Activated naive CD4-positive, alpha-beta T cell treated with anti-CD3 and anti-CD28 coated beads for 36 hours (primary cell): ENCODE measurements at regions not wholly inside any gene's neighbourhood (a gene's known extent, or its start where the extent isn't known, plus 50 kb on each side); places are given as distances from the start of the nearest gene placed in this dataset.

ENCODE experiments used
- CTCF ChIA-PET: fragments of 350-600 bp; sonication (Branson Sonifier 250); formaldehyde crosslinking; loops from one replicate; lab custom pipeline; 2021; ENCODE audit warnings: antibody characterized with exemption; lab: Charles Lee
- DNase-seq: peaks from one replicate; pipeline ENCODE4 v3.0.0-alpha.2; 2020
- H3K27ac Mint-ChIP-seq: one replicate; pipeline ENCODE4 v1.8.0; 2021; ENCODE audit warnings: mild to moderate bottlenecking, mixed read lengths
- H3K27me3 Mint-ChIP-seq: one replicate; pipeline ENCODE4 v1.8.0; 2021; ENCODE audit warnings: low read depth, mixed read lengths
- H3K36me3 Mint-ChIP-seq: one replicate; pipeline ENCODE4 v1.8.0; 2021; ENCODE audit warnings: low read depth, mixed read lengths
- H3K4me1 Mint-ChIP-seq: one replicate; pipeline ENCODE4 v1.8.0; 2021; ENCODE audit warnings: low read depth, mixed read lengths
- H3K4me3 Mint-ChIP-seq: one replicate; pipeline ENCODE4 v1.8.0; 2021; ENCODE audit warnings: mild to moderate bottlenecking, moderate library complexity, mixed read lengths
- H3K9me3 Mint-ChIP-seq: one replicate; pipeline ENCODE4 v1.8.0; 2021; ENCODE audit warnings: mixed read lengths
- intact Hi-C: fragments of 100-400 bp; cut with micrococcal nuclease; formaldehyde crosslinking; loops from one replicate; pipeline ENCODE4 v1.15.1; 2023

DNA sequence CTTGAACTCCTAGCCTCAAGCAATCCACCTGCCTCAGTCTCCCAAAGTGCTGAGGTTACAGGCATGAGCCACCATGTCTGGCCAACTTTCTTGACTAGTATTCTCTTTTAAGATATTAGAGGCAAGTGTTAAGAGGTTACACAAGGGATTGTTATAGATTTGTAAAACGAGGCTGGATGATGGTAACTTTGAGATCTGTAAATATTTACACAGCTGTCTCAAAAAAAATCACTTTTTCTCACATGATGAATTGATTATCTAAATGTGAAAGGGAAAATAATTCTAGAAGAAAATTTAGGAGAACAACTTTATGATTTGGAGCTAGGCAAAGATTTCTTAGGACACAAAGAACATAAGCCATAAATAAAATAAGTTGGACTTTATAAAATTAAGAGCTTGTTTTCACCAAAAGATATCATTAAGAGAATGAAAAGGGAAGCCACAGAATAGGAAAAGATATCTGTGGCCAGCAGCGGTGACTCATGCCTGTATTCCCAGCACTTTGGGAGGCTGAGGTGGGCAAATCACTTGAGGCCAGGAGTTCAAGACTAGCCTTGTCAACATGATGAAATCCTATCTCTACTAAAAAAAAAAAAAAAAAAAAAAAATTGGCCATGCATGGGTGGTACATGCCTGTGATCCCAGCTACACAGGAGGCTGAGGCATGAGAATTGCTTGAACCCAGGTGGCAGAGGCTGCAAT, 77.4 kb downstream of the BBS10 start:
- DNase-seq: no peak
- Mint-ChIP-seq H3K27me3 (peaks cover 9% of the 10 kb centered on the region), H3K4me1 (peaks cover 12% of the 10 kb centered on the region), H3K9me3 (no peaks in the 10 kb centered on the region), H3K4me3 (no peak overlapping the region), H3K27ac (no peak overlapping the region), H3K36me3 (no peaks in the 10 kb centered on the region)
- intact Hi-C loops: loop anchor here (5.0 kb wide), 1 partner anchor 286 kb away; the partner anchor contains the start of gene OSBPL8
- CTCF ChIA-PET: interaction anchor here (1.4 kb wide), 1 partner anchor 15 kb away, joined by 3 read pairs; no protein-coding TSS in a partner anchor

DNA sequence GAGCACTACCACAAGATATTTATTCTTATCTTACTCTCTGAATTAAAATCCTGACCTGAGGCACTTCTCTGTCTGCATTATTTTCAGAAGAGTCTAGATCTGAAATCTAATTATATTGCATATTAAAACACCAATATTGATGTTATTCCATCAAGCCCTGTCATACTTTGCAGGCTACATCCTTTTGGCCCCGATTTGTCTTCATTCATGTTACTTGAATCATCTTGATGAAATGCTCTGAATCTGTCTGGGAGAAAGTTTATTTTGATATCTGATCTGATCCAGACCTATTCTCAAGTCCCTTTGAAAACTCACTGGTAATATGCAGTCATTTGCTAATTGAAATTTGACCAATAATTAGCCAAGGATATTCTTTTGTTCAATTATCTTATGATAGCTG, 79.9 kb downstream of the BBS10 start:
- CTCF ChIA-PET: no interaction called here
- Mint-ChIP-seq H3K36me3 (no peaks in the 10 kb centered on the region), H3K4me1 (no peaks in the 10 kb centered on the region), H3K9me3 (no peaks in the 10 kb centered on the region), H3K27me3 (peaks cover 12% of the 10 kb centered on the region), H3K27ac (no peak overlapping the region), H3K4me3 (no peak overlapping the region)
- DNase-seq: no peak
- intact Hi-C loops: no loop called here

DNA sequence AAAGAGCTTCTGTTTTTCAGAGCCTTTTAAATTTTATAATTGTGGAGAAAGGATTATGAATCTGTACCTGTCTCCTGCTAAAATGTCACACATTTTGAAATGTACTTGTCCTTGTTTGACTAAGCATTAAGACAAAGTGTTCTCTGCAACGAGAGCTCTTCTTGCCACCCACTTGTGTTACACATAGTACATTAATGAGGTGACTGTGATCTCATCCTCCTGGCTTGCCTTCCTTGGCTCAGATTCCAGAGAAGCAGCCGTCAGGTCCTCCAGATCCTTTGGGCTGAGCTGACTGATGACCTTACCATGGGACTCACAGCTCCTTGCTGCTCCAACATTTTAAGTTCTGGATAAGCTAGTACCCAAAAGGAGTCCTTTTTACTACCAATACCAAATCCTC, 81.4 kb downstream of the BBS10 start:
- CTCF ChIA-PET: no interaction called here
- DNase-seq: no peak
- intact Hi-C loops: loop anchor here (1.0 kb wide), 1 partner anchor 8 kb away; no protein-coding TSS in a partner anchor
- no peaks in the 10 kb centered on the region for H3K36me3 Mint-ChIP-seq
- no peaks in the 10 kb centered on the region for H3K9me3 Mint-ChIP-seq
- H3K27ac Mint-ChIP-seq: no peak overlapping the region
- no peaks in the 10 kb centered on the region for H3K4me1 Mint-ChIP-seq
- H3K4me3 Mint-ChIP-seq: no peak overlapping the region
- peaks cover 16% of the 10 kb centered on the region for H3K27me3 Mint-ChIP-seq

DNA sequence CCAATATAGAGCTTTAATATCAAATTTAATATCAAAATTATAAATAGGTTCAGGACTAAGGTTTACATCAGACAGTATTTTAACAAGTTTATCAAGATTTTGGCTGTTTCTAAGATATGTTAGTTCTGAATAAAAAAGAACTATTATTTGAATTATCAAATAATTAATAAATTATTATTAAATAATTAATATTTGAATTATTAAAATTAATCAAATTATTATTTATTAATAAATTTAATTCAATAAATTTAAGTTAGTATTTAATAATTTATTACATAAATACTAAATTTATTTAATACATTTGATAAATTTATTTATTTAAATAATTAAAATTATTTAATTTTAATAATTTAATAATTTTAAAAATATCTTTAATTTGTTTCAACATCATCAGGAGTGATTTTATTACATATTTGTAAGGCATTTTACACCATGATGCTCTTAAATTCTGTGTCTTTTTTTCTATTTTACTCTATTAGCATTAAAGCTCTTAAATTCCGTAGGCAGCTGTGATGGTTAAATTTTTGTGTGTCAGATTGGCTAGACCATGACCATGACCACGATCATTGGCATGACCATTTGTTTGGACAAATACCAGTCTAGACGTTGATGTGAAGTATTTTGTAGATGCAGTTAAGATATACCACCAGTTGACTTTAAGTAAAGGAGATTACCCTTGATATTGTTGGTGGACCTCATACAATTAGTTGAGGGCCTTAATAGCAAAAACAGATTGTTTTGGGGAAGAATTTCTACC, 82.6 kb downstream of the BBS10 start:
- no peak for DNase-seq
- Mint-ChIP-seq H3K9me3 (no peaks in the 10 kb centered on the region), H3K36me3 (no peaks in the 10 kb centered on the region), H3K4me1 (no peaks in the 10 kb centered on the region), H3K27me3 (peaks cover 16% of the 10 kb centered on the region), H3K4me3 (no peak overlapping the region), H3K27ac (no peak overlapping the region)
- intact Hi-C loops: loop anchor here (1.0 kb wide), 1 partner anchor 9 kb away; no protein-coding TSS in a partner anchor
- CTCF ChIA-PET: no interaction called here

DNA sequence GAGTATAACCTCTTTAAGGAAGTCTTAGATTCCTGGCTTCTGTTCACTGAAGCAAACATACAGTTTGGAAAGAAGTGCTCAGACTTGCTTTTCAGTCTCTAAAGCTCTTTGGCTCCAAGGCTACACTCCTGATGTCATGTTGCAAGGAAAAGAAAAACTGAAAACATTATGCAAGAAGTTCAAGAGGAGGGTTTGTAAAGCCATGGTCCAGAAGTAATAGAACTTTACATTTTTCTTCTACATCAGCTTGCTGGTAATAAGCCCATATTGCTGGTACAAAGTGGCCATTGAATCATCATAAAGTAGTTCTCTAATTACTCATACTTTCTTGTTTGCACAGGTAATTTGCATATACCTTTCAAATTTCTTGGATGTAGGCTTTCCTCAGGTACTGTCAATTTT, 83.6 kb downstream of the BBS10 start:
- intact Hi-C loops: no loop called here
- Mint-ChIP-seq H3K27me3 (peaks cover 16% of the 10 kb centered on the region), H3K4me1 (peaks cover 5% of the 10 kb centered on the region), H3K9me3 (no peaks in the 10 kb centered on the region), H3K36me3 (no peaks in the 10 kb centered on the region), H3K4me3 (no peak overlapping the region), H3K27ac (no peak overlapping the region)
- no peak for DNase-seq
- CTCF ChIA-PET: no interaction called here

DNA sequence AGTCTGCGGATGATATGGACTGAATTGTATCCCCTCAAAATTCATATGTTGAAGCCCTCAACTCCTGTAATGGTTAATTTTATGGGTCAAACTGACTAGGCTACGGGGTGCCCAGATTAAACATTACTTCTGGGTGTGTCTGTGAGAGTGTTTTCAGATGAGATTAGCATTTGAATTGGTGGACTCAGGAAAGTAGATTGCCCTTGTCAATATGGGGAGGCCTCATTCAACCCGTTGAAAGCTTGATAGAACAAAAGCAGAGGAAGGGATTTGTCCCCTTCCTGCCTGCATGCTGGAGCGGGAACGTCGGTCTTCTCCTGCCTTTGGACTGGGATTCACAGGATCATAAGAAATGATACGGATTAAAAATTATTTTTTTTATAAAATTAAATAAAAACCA, 84.5 kb downstream of the BBS10 start:
- no peak overlapping the region for H3K27ac Mint-ChIP-seq
- peaks cover 16% of the 10 kb centered on the region for H3K27me3 Mint-ChIP-seq
- no peak overlapping the region for H3K4me3 Mint-ChIP-seq
- no peaks in the 10 kb centered on the region for H3K9me3 Mint-ChIP-seq
- intact Hi-C loops: no loop called here
- H3K36me3 Mint-ChIP-seq: no peaks in the 10 kb centered on the region
- CTCF ChIA-PET: no interaction called here
- peaks cover 5% of the 10 kb centered on the region for H3K4me1 Mint-ChIP-seq
- no peak for DNase-seq

DNA sequence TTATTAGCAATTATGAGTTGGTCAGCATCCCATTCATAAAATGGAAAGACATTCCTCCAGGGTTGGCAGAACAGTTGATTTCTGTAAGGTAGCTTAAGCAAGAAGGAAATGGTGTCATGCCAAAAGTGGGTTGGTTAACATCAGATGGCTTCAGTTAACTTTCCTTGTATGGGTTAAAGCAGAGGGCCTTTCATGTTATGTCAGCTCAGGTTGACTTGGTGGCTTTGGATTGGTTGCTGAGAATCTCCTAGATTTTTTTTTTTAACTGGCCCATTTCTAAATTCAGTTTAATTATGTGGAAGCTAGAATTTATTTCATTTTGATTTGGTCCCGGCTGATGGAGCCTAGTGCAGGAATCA, 87.8 kb downstream of the BBS10 start:
- no peak overlapping the region for H3K27ac Mint-ChIP-seq
- no peak overlapping the region for H3K4me3 Mint-ChIP-seq
- DNase-seq: no peak
- no peaks in the 10 kb centered on the region for H3K9me3 Mint-ChIP-seq
- H3K27me3 Mint-ChIP-seq: peaks cover 8% of the 10 kb centered on the region
- CTCF ChIA-PET: interaction anchor here (0.6 kb wide), 1 partner anchor 173 kb away, joined by 3 read pairs; no protein-coding TSS in a partner anchor
- peaks cover 5% of the 10 kb centered on the region for H3K4me1 Mint-ChIP-seq
- H3K36me3 Mint-ChIP-seq: no peaks in the 10 kb centered on the region
- intact Hi-C loops: no loop called here

DNA sequence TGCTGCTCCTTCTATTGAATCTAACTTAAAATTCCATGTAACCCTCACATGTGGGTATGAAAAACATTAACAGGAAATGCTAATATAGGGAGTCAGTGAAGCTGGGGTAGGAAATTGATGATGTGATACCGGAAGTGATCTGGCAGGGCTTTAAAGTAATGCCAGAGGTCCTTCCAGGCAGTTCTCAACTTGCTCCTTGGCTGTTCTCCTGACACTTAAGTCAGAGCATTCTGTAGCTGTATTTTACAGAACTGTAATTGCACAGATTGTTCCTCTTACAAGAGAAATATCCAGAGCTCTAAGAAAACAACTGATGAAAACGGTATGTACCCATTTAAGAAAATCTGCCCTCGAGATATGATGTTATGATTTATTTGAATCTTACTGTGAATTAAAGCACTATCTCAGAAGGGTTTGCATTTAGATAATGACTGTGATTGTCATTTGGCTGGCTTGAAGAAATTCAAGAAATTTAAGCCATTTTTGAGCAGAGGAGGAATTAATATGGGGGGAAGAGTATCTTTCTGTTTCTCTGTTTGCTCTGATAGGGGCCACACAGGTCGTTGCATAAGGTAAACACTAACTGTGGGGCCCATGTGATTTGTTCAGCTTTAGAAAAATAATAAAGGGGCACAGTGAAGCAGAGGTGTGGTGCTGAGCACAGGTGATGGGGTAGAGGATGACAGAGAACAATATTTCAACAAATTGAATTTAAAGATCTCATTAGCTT, 88.4 kb downstream of the BBS10 start:
- no peak for DNase-seq
- no peaks in the 10 kb centered on the region for H3K9me3 Mint-ChIP-seq
- no peaks in the 10 kb centered on the region for H3K36me3 Mint-ChIP-seq
- CTCF ChIA-PET: interaction anchor here (0.6 kb wide), 1 partner anchor 172 kb away, joined by 3 read pairs; no protein-coding TSS in a partner anchor
- intact Hi-C loops: no loop called here
- H3K27ac Mint-ChIP-seq: no peak overlapping the region
- H3K4me3 Mint-ChIP-seq: no peak overlapping the region
- H3K27me3 Mint-ChIP-seq: peaks cover 8% of the 10 kb centered on the region
- H3K4me1 Mint-ChIP-seq: peaks cover 5% of the 10 kb centered on the region

DNA sequence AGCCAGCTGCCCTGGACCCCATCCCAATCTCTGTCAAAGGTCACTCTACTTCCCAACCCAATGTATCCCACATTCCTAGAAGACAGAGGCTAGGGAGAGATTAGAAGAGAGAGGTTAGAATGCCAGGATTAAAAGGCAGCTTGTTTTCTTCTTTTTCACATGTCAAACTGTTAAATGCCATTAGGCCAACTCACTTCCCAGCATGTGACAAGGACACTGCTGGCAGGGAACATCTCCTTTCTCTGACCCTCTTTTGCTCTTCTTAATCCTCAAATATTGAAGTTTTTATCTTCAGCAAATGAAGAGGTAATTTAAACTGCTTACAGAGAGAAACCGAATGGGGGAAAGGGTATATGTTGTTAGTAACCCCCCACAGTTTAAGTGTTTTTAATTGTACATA, 89.1 kb downstream of the BBS10 start:
- CTCF ChIA-PET: no interaction called here
- H3K4me1 Mint-ChIP-seq: peaks cover 5% of the 10 kb centered on the region

DNA sequence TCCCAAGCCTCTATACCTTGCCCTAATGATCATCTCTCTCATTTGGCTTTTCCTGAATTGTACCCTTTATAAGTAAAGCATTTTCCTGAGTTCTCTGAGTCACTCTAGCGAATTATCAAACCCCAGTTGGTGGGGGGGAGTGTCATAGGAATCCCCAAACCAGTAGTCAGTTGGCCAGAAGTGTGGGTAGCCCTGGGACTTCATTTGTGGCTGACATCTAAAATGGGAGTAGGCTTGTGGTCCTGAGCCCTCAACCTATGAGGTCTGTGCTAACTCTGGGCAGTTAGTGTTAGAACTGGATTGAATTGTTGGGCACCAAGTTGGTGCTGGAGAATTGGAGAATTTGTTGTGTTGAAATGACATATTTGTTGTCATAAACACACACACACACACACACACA, 91.3 kb downstream of the BBS10 start:
- no peak overlapping the region for H3K27ac Mint-ChIP-seq
- no peak overlapping the region for H3K4me3 Mint-ChIP-seq
- intact Hi-C loops: no loop called here
- no peaks in the 10 kb centered on the region for H3K36me3 Mint-ChIP-seq
- no peaks in the 10 kb centered on the region for H3K27me3 Mint-ChIP-seq
- DNase-seq: no peak
- H3K4me1 Mint-ChIP-seq: peaks cover 5% of the 10 kb centered on the region
- no peaks in the 10 kb centered on the region for H3K9me3 Mint-ChIP-seq
- CTCF ChIA-PET: no interaction called here

More for the DNA sequence above, 89.1 kb downstream of the BBS10 start:
- no peak overlapping the region for H3K4me3 Mint-ChIP-seq
- no peaks in the 10 kb centered on the region for H3K36me3 Mint-ChIP-seq
- DNase-seq: no peak
- no peak overlapping the region for H3K27ac Mint-ChIP-seq
- H3K27me3 Mint-ChIP-seq: peaks cover 7% of the 10 kb centered on the region
- H3K9me3 Mint-ChIP-seq: no peaks in the 10 kb centered on the region
- intact Hi-C loops: no loop called here

DNA sequence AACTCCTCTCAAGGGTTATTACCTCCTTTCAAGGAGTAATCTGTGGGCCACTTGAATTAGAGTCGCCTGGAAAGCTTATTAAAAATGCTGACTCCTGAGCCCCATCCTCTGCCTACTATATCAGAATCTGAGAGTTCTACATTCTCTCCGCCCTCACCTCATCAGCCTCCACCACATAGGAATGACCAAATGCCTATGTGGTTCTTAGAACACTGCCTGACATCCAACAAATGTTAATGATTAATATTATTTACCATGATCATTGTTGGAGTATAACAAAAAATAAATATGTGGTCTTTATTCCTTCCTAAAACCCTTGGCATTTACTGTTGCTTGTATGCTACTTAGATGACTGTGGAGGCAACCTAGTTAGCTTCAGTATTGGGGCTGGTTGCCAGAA, 91.9 kb downstream of the BBS10 start:
- no peak overlapping the region for H3K4me3 Mint-ChIP-seq
- H3K27ac Mint-ChIP-seq: no peak overlapping the region
- peaks cover 5% of the 10 kb centered on the region for H3K4me1 Mint-ChIP-seq
- no peak for DNase-seq
- H3K9me3 Mint-ChIP-seq: no peaks in the 10 kb centered on the region
- H3K27me3 Mint-ChIP-seq: no peaks in the 10 kb centered on the region
- CTCF ChIA-PET: no interaction called here
- intact Hi-C loops: no loop called here
- no peaks in the 10 kb centered on the region for H3K36me3 Mint-ChIP-seq

DNA sequence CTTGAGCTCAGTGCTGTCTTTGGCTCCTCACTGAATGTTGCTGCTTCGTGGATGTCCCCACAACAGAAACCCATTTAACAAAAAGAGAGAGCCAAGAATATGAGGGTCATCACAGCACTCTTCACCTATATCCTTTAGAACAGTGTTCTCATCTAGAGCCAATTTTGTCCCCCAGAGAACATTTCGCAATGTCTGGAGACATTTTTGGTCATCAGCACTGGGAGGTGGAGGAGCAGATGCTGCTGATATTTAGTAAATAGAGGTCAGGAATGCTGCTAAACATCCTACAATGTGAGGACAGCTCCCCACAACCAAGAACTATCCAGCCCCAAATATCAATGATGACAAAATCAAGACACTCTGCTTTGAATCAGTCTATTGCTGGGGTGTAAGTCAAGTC, 92.5 kb downstream of the BBS10 start:
- Mint-ChIP-seq H3K36me3 (no peaks in the 10 kb centered on the region), H3K27me3 (no peaks in the 10 kb centered on the region), H3K9me3 (no peaks in the 10 kb centered on the region), H3K27ac (no peak overlapping the region), H3K4me3 (no peak overlapping the region), H3K4me1 (peaks cover 5% of the 10 kb centered on the region)
- CTCF ChIA-PET: no interaction called here
- DNase-seq: no peak
- intact Hi-C loops: no loop called here
